ENCODE measurements at regions not wholly inside any gene's neighbourhood (a gene's known extent, or its start where the extent isn't known, plus 50 kb on each side); places are given as distances from the start of the nearest gene placed in this dataset.

GRCh38 chr2:219908538-219908937, 281.1 kb downstream of the SLC4A3 start:
- Histone ChIP-seq H3K36me3 (no peaks in the 10 kb centered on the region), H3K4me3 (no peak overlapping the region), H3K4me1 (peaks cover 0 to 11% (median 0%) of the 10 kb centered on the region in 10 experiments; a peak in 6 of 20 replicates), H3K27me3 (no peaks in the 10 kb centered on the region), H3K9ac (no peak overlapping the region), H3K4me2 (no peak overlapping the region), H4K20me1 (no peaks in the 10 kb centered on the region), H3K27ac (no peak overlapping the region), H3K9me3 (replicated peaks in 1 of 11) (peaks cover 0 to 14% (median 0%) of the 10 kb centered on the region in 11 experiments; a peak in 3 of 22 replicates)
- no peak for TF ChIP-seq Cebpa-rat (IDR thresholded peaks at IDR 0.05)

- no peaks in the 10 kb centered on the region for H4K20me1 ChIP-seq
- no peak overlapping the region for H3K27ac ChIP-seq
- no peaks in the 10 kb centered on the region for H3K27me3 ChIP-seq
- no peak overlapping the region for H3K4me2 ChIP-seq
- no peaks in the 10 kb centered on the region for H3K36me3 ChIP-seq
- peaks cover 0 to 6% (median 0%) of the 10 kb centered on the region in 11 experiments; a peak in 1 of 22 replicates for H3K9me3 ChIP-seq (replicated peaks in 1 of 11)
- TF ChIP-seq Cebpa-rat (IDR thresholded peaks at IDR 0.05): no peak
- H3K9ac ChIP-seq: no peak overlapping the region
- H3K4me1 ChIP-seq: peaks cover 0 to 8% (median 0%) of the 10 kb centered on the region in 10 experiments; a peak in 6 of 20 replicates
- H3K4me3 ChIP-seq: no peak overlapping the region
These were observed 284.1 kb downstream of the SLC4A3 start for GRCh38 chr2:219911541-219911940.

GRCh38 chr2:219912491-219912921, 285.1 kb downstream of the SLC4A3 start:
- H4K20me1 ChIP-seq: no peaks in the 10 kb centered on the region
- H3K4me3 ChIP-seq: no peak overlapping the region
- no peak overlapping the region for H3K4me2 ChIP-seq
- no peak for TF ChIP-seq Cebpa-rat (IDR thresholded peaks at IDR 0.05)
- no peaks in the 10 kb centered on the region for H3K4me1 ChIP-seq
- H3K27ac ChIP-seq: no peak overlapping the region
- H3K9ac ChIP-seq: no peak overlapping the region
- peaks cover 0 to 6% (median 0%) of the 10 kb centered on the region in 11 experiments; a peak in 1 of 22 replicates for H3K9me3 ChIP-seq (replicated peaks in 1 of 11)
- no peaks in the 10 kb centered on the region for H3K27me3 ChIP-seq
- H3K36me3 ChIP-seq: no peaks in the 10 kb centered on the region

DNA sequence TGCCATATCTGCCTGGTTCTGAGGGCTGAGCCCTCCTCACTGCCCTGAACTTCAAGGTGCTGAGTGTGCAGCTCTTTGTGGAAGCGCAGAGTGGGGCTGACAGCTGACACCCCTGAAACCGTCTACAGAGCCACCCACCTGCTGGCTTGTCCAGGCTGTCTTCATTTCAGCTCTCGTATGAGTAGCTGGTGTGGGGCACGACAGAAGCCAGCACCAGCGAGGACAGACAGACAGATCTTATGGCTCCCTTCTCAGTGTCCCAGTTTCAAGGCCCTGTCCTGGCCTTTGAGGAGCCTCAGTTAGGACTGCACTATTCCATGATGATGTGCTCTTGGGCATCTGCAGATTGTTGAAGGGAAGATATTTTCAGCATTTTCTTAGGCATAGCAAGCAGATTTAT, 287.1 kb downstream of the SLC4A3 start:
- H4K20me1 ChIP-seq: no peaks in the 10 kb centered on the region
- no peak for TF ChIP-seq Cebpa-rat (IDR thresholded peaks at IDR 0.05)
- H3K4me1 ChIP-seq: no peaks in the 10 kb centered on the region
- no peaks in the 10 kb centered on the region for H3K27me3 ChIP-seq
- H3K9ac ChIP-seq: no peak overlapping the region
- no peak overlapping the region for H3K27ac ChIP-seq
- H3K4me2 ChIP-seq: no peak overlapping the region
- peaks cover 0 to 4% (median 0%) of the 10 kb centered on the region in 11 experiments; a peak in 1 of 22 replicates for H3K9me3 ChIP-seq (replicated peaks in 1 of 11)
- H3K36me3 ChIP-seq: no peaks in the 10 kb centered on the region
- no peak overlapping the region for H3K4me3 ChIP-seq

- Histone ChIP-seq H3K4me3 (no peak overlapping the region), H3K9me3 (replicated peaks in 1 of 11) (no peaks in the 10 kb centered on the region), H3K27me3 (no peaks in the 10 kb centered on the region), H3K27ac (no peak overlapping the region), H3K9ac (no peak overlapping the region), H3K36me3 (no peaks in the 10 kb centered on the region), H3K4me1 (no peaks in the 10 kb centered on the region), H3K4me2 (no peak overlapping the region), H4K20me1 (no peaks in the 10 kb centered on the region)
- TF ChIP-seq Cebpa-rat (IDR thresholded peaks at IDR 0.05): no peak
These were observed 288.9 kb downstream of the SLC4A3 start for GRCh38 chr2:219916281-219916680.

DNA sequence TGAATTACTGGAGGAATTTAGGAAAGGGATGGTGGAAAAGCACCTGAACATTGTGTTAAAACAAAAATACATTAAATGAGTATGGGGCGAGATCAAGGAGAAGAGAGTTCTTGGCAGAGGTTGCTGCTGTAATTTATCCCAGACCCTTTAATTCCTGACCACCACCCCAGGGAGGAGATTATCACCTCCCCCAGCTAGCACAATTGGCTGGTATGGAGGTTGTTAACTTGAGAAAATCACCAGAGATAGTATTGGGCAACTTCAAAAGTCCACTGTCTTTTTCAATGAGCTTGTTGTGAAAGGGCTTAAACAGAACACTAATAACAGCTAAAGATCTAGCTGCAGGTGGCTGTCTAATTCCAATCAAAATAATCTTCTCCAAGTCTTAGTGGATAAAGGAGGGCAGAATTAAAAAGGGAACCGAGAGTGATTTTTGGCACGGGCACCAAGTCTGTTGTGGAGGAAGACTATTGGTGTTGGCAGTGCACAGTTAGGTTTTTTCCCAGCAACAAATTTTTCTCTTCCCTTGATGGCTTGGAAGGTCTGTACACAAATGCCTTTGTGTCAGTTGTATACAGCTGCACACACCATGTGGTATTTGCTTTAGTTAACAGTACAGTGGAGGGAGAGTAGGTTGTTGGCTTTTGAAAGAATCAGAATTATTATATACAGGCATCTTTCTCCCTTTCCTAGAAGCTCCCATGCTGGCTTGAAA, 289.5 kb downstream of the SLC4A3 start:
- Histone ChIP-seq H3K4me2 (no peak overlapping the region), H3K36me3 (no peaks in the 10 kb centered on the region)
- no peak for TF ChIP-seq Cebpa-rat (IDR thresholded peaks at IDR 0.05)

GRCh38 chr2:219918254-219918653, 290.8 kb downstream of the SLC4A3 start:
- Histone ChIP-seq H3K27ac (no peak overlapping the region), H3K36me3 (no peaks in the 10 kb centered on the region), H3K4me3 (no peak overlapping the region), H4K20me1 (no peaks in the 10 kb centered on the region), H3K4me2 (no peak overlapping the region), H3K27me3 (no peaks in the 10 kb centered on the region), H3K9ac (no peak overlapping the region), H3K9me3 (replicated peaks in 1 of 11) (no peaks in the 10 kb centered on the region), H3K4me1 (no peaks in the 10 kb centered on the region)
- TF ChIP-seq Cebpa-rat (IDR thresholded peaks at IDR 0.05): no peak

More for the DNA sequence above, 289.5 kb downstream of the SLC4A3 start:
- no peaks in the 10 kb centered on the region for H3K27me3 ChIP-seq
- no peak overlapping the region for H3K4me3 ChIP-seq
- H4K20me1 ChIP-seq: no peaks in the 10 kb centered on the region
- H3K4me1 ChIP-seq: no peaks in the 10 kb centered on the region
- no peak overlapping the region for H3K9ac ChIP-seq
- H3K9me3 ChIP-seq (replicated peaks in 1 of 11): no peaks in the 10 kb centered on the region
- H3K27ac ChIP-seq: no peak overlapping the region

DNA sequence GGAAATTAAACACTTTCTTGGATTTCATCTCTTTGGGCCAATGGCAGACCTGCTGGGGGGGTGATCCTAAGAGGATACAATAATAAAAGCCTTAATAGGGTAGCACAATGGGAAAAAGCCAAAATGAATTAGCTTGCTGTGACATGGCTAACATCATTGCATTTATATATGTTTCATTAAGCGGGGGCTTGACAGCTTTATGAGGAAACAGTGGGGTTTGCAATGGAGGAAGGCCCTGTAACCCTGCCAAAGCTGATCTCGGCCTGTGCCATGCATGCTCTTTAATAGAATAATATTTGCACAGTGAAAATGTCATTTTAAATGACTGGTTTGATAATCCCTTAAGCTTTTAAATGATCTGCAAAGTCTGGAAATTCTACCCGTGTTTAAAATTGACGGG, 291.5 kb downstream of the SLC4A3 start:
- H3K4me1 ChIP-seq: no peaks in the 10 kb centered on the region
- TF ChIP-seq Cebpa-rat (IDR thresholded peaks at IDR 0.05): no peak
- H3K27me3 ChIP-seq: no peaks in the 10 kb centered on the region
- H3K9ac ChIP-seq: no peak overlapping the region
- H3K27ac ChIP-seq: no peak overlapping the region
- H3K9me3 ChIP-seq (replicated peaks in 1 of 11): no peaks in the 10 kb centered on the region
- H3K4me3 ChIP-seq: no peak overlapping the region
- H3K4me2 ChIP-seq: no peak overlapping the region
- H3K36me3 ChIP-seq: no peaks in the 10 kb centered on the region
- no peaks in the 10 kb centered on the region for H4K20me1 ChIP-seq

GRCh38 chr2:219919506-219919905, 292.1 kb downstream of the SLC4A3 start:
- no peak overlapping the region for H3K27ac ChIP-seq
- no peak overlapping the region for H3K9ac ChIP-seq
- no peaks in the 10 kb centered on the region for H3K9me3 ChIP-seq (replicated peaks in 1 of 11)
- H3K4me2 ChIP-seq: no peak overlapping the region
- no peaks in the 10 kb centered on the region for H4K20me1 ChIP-seq
- TF ChIP-seq Cebpa-rat (IDR thresholded peaks at IDR 0.05): no peak
- no peaks in the 10 kb centered on the region for H3K27me3 ChIP-seq
- no peaks in the 10 kb centered on the region for H3K4me1 ChIP-seq
- H3K4me3 ChIP-seq: no peak overlapping the region
- H3K36me3 ChIP-seq: no peaks in the 10 kb centered on the region

GRCh38 chr2:219929835-219930234, 302.4 kb downstream of the SLC4A3 start:
- no peak overlapping the region for H3K4me3 ChIP-seq
- H4K20me1 ChIP-seq: no peaks in the 10 kb centered on the region
- no peaks in the 10 kb centered on the region for H3K36me3 ChIP-seq
- TF ChIP-seq Cebpa-rat (IDR thresholded peaks at IDR 0.05): no peak
- H3K4me2 ChIP-seq: no peak overlapping the region
- no peaks in the 10 kb centered on the region for H3K9me3 ChIP-seq (replicated peaks in 1 of 11)
- no peak overlapping the region for H3K9ac ChIP-seq
- H3K4me1 ChIP-seq: no peaks in the 10 kb centered on the region
- no peak overlapping the region for H3K27ac ChIP-seq
- H3K27me3 ChIP-seq: no peaks in the 10 kb centered on the region
